Endothelial cell of umbilical vein (primary cell): ENCODE measurements at regions not wholly inside any gene's neighbourhood (a gene's known extent, or its start where the extent isn't known, plus 50 kb on each side); places are given as distances from the start of the nearest gene placed in this dataset.

ENCODE experiments used
- BruUV-seq: library from RNA; stranded (reverse); fragments of 400-500 nt; replicated peaks from 2 replicates; lab custom pipeline; 2021; lab: Mats Ljungman, UMichigan
- CTCF ChIA-PET: fragments of 300-600, 350-600 bp; sonication (Branson Sonifier 250); formaldehyde crosslinking; loops from one replicate; lab custom pipeline; 2021; ENCODE audit warnings: antibody characterized with exemption, inconsistent platforms; lab: Charles Lee
- POLR2A ChIA-PET: fragments of 300-600, 350-600 bp; sonication (Branson Sonifier 250); formaldehyde crosslinking; loops from one replicate; lab custom pipeline; 2021; ENCODE audit warnings: antibody characterized with exemption, inconsistent platforms; lab: Charles Lee
- DNase-seq: peaks from one replicate; pipeline ENCODE4 v3.0.0-alpha.2; 2011; ENCODE audit warnings: low read depth, low spot score
- FAIRE-seq: peaks from 2 replicates; lab custom pipeline; 2011; peaks lifted over from hg19 to GRCh38; lab: Jason Lieb, UNC
- H2AFZ ChIP-seq: 2 replicates; pipeline ENCODE4 v1.6.0; 2012; ENCODE audit warnings: low read depth, low read length, control low read depth, inconsistent platforms
- H3K27ac ChIP-seq: 2 replicates; pipeline ENCODE4 v1.5.1; 2011; ENCODE audit warnings: low read depth, mild to moderate bottlenecking, control low read depth, low read length, moderate library complexity; ENCODE audit not compliant: insufficient read depth
- H3K27me3 ChIP-seq, 2 experiments: 2 replicates each; pipeline versions ENCODE4 v1.6.0 to v1.6.1; 2011; ENCODE audit warnings: low read length in 2 of 2, mixed read lengths in 1 of 2; ENCODE audit not compliant: control insufficient read depth in 2 of 2, insufficient read depth in 2 of 2
- H3K36me3 ChIP-seq, 2 experiments: 2 replicates in 1 of 2; 3 replicates in 1 of 2; pipeline ENCODE4 v1.5.1; 2011; ENCODE audit warnings: low read length in 2 of 2, mild to moderate bottlenecking in 1 of 2, moderate library complexity in 1 of 2; ENCODE audit not compliant: control insufficient read depth in 2 of 2, insufficient read depth in 2 of 2; ENCODE audit errors: extremely low read depth in 1 of 2
- H3K4me1 ChIP-seq: 3 replicates; pipeline ENCODE4 v1.5.1; 2011; ENCODE audit warnings: mild to moderate bottlenecking, low read length; ENCODE audit not compliant: control insufficient read depth, insufficient read depth; ENCODE audit errors: extremely low read depth
- H3K4me2 ChIP-seq: 2 replicates; pipeline ENCODE4 v1.6.1; 2011; ENCODE audit warnings: low read length, control low read depth, mixed read lengths; ENCODE audit not compliant: insufficient read depth
- H3K4me3 ChIP-seq, 3 experiments: fragments of 200-600 bp in 1 of 3; sonication (generic), shearing (Covaris generic) in 1 of 3; replicated peaks in 1 of 3; 2 replicates each; pipeline ENCODE4 v1.5.1; 2011 to 2016; ENCODE audit warnings: control low read depth in 3 of 3, low read length in 3 of 3, mild to moderate bottlenecking in 2 of 3, inconsistent platforms in 1 of 3, low read depth in 1 of 3, moderate library complexity in 1 of 3; ENCODE audit not compliant: insufficient read depth in 1 of 3
- H3K79me2 ChIP-seq: 2 replicates; pipeline ENCODE4 v1.6.0; 2012; ENCODE audit warnings: low read length, inconsistent platforms; ENCODE audit not compliant: control insufficient read depth, insufficient read depth
- H3K9ac ChIP-seq: replicated peaks from 2 replicates; pipeline ENCODE3; 2011; ENCODE audit warnings: low read length, control low read depth; ENCODE audit not compliant: insufficient read depth; ENCODE audit errors: extremely low read depth
- H3K9me1 ChIP-seq: replicated peaks from 3 replicates; pipeline ENCODE4 v1.6.0; 2011; ENCODE audit warnings: mild to moderate bottlenecking, low read length; ENCODE audit not compliant: control insufficient read depth, insufficient read depth; ENCODE audit errors: extremely low read depth
- H3K9me3 ChIP-seq: replicated peaks from 2 replicates; pipeline ENCODE4 v1.5.1; 2012; ENCODE audit warnings: low read length, inconsistent platforms; ENCODE audit not compliant: control insufficient read depth, insufficient read depth
- H4K20me1 ChIP-seq: replicated peaks from 2 replicates; pipeline ENCODE3; 2011; ENCODE audit warnings: mild to moderate bottlenecking, low read length; ENCODE audit not compliant: control insufficient read depth, insufficient read depth; ENCODE audit errors: extremely low read depth
- CTCF ChIP-seq, 2 donors: IDR thresholded peaks; 1 replicate in 1 of 2; 2 replicates in 1 of 2; pipeline ENCODE4 v1.5.1; 2011; ENCODE audit warnings: low read length in 2 of 2, mild to moderate bottlenecking in 2 of 2, moderate library complexity in 2 of 2, control low read depth in 1 of 2, inconsistent platforms in 1 of 2, low read depth in 1 of 2; ENCODE audit not compliant: insufficient read depth in 1 of 2; ENCODE audit errors: extremely low read depth in 1 of 2
- EZH2 ChIP-seq: IDR thresholded peaks from 2 replicates; pipeline ENCODE4 v1.6.1; 2012; ENCODE audit warnings: borderline replicate concordance, low read depth, mild to moderate bottlenecking, moderate library complexity, low read length, inconsistent platforms; ENCODE audit not compliant: severe bottlenecking
- FOS ChIP-seq: IDR thresholded peaks from 2 replicates; pipeline ENCODE4 v1.6.1; 2011; ENCODE audit warnings: mild to moderate bottlenecking, low read length, moderate library complexity, borderline replicate concordance; ENCODE audit not compliant: insufficient read depth
- GATA2 ChIP-seq: IDR thresholded peaks from 2 replicates; pipeline ENCODE4 v1.7.0; 2011; ENCODE audit warnings: low read depth, mild to moderate bottlenecking, moderate library complexity, mixed read lengths, low read length; ENCODE audit not compliant: insufficient read length, insufficient read depth
- JUN ChIP-seq: IDR thresholded peaks from 2 replicates; pipeline ENCODE4 v1.6.1; 2011; ENCODE audit warnings: borderline replicate concordance, low read depth; ENCODE audit not compliant: insufficient read length, insufficient read depth
- MAX ChIP-seq: IDR thresholded peaks from 2 replicates; pipeline ENCODE4 v1.6.1; 2011; ENCODE audit not compliant: insufficient read depth, insufficient read length
- MYC ChIP-seq: IDR thresholded peaks from one replicate; pipeline ENCODE4 v1.6.1; 2011; ENCODE audit warnings: mild to moderate bottlenecking, low read depth, low read length
- POLR2A ChIP-seq: IDR thresholded peaks from 2 replicates; pipeline ENCODE4 v1.6.1; 2012; ENCODE audit warnings: low read depth, mild to moderate bottlenecking, control low read depth, low read length
- POLR2AphosphoS5 ChIP-seq: IDR thresholded peaks from 2 replicates; pipeline ENCODE4 v1.6.1; 2012; ENCODE audit warnings: low read depth, mild to moderate bottlenecking, control low read depth, low read length, moderate library complexity; ENCODE audit not compliant: insufficient read depth
- dilution Hi-C: fragments of 300-500 bp; cut with MboI; formaldehyde crosslinking; loops from one replicate; pipeline ENCODE4 v1.15.0; 2019; ENCODE audit warnings: low sequenced_read_pairs; ENCODE audit not compliant: extremely low pct_ligation_motif_present
- intact Hi-C: fragments of 100-400 bp; cut with micrococcal nuclease; formaldehyde crosslinking; loops from one replicate; pipeline ENCODE4 v1.10.0; 2022

GRCh38 chr5:98102936-98103335 lies 670.5 kb upstream of the RGMB start:
- Histone ChIP-seq H3K4me2 (no peak overlapping the region), H3K9me1 (no peaks in the 10 kb centered on the region), H3K4me3 (no peak overlapping the region), H3K79me2 (no peaks in the 10 kb centered on the region), H3K4me1 (peaks cover 38% of the 10 kb centered on the region), H3K27ac (no peak overlapping the region), H2AFZ (no peak overlapping the region), H4K20me1 (no peaks in the 10 kb centered on the region), H3K36me3 (no peaks in the 10 kb centered on the region), H3K9ac (no peak overlapping the region), H3K27me3 (no peaks in the 10 kb centered on the region), H3K9me3 (no peaks in the 10 kb centered on the region)
- no peak for TF ChIP-seq POLR2AphosphoS5
- no peak for TF ChIP-seq EZH2
- no peak for TF ChIP-seq MYC
- no peak for TF ChIP-seq POLR2A
- DNase-seq (no peak), FAIRE-seq (no peak)
- intact Hi-C loops: no loop called here
- POLR2A ChIA-PET: no interaction called here
- CTCF ChIA-PET: interaction anchor here (1.0 to 1.5 kb wide), 2 partner anchors 27 to 265 kb away, joined by 3 read pairs; no protein-coding TSS in a partner anchor
- BruUV-seq: no TSS peak
- dilution Hi-C loops: no loop called here

DNA sequence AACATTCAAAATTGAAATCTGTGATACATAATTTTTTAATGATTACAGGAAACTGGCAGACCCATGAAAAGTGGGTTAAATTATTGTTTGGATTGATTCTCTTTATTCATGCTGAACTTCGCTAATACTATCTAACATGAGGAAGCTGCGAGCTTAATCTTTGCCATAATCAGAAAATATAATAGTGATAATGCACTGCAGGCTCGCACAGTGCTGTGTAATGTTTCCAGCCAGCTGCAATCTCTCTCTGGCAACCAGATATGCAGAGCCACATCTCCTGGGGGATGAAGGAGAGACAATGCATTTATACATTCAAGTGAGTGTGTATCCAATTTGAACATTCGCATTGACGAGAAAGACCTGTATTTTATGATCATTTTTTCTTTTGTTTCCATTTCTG lies 669.7 kb upstream of the RGMB start:
- H3K9me1 ChIP-seq: no peaks in the 10 kb centered on the region
- no peak overlapping the region for H3K4me3 ChIP-seq
- POLR2A ChIA-PET: interaction anchor here (0.6 kb wide), 1 partner anchor 95 kb away, joined by 5 read pairs; no protein-coding TSS in a partner anchor
- intact Hi-C loops (no loop called here), dilution Hi-C loops (no loop called here)
- no peaks in the 10 kb centered on the region for H4K20me1 ChIP-seq
- TF ChIP-seq POLR2A (no peak), JUN (no peak), CTCF (IDR thresholded peaks at IDR 0.05; ENCODE audit: extremely low read depth in 1 of 2, insufficient read depth in 1 of 2, low read depth in 1 of 2, low read length in 2 of 2) (no peak), GATA2 (no peak), EZH2 (no peak), POLR2AphosphoS5 (no peak), FOS (no peak), MAX (no peak), MYC (no peak)
- no TSS peak for BruUV-seq
- H3K27ac ChIP-seq: no peak overlapping the region
- FAIRE-seq (no peak), DNase-seq (no peak)
- H3K9me3 ChIP-seq: no peaks in the 10 kb centered on the region
- no peaks in the 10 kb centered on the region for H3K36me3 ChIP-seq
- H3K4me2 ChIP-seq: no peak overlapping the region
- no peak overlapping the region for H3K9ac ChIP-seq
- no peaks in the 10 kb centered on the region for H3K79me2 ChIP-seq
- CTCF ChIA-PET: interaction anchor here (1.0 kb wide), 1 partner anchor 266 kb away, joined by 3 read pairs; no protein-coding TSS in a partner anchor
- H3K4me1 ChIP-seq: peaks cover 42% of the 10 kb centered on the region
- H2AFZ ChIP-seq: no peak overlapping the region
- no peaks in the 10 kb centered on the region for H3K27me3 ChIP-seq
